Stimulated activated CD4-positive, alpha-beta T cell treated with anti-CD3 and anti-CD28 coated beads, Interleukin-4, amount 100 ng/mL, for 48 hours (primary cell): ENCODE measurements at regions not wholly inside any gene's neighbourhood (a gene's known extent, or its start where the extent isn't known, plus 50 kb on each side); places are given as distances from the start of the nearest gene placed in this dataset.
"Not testable (repeated sequence)": the region's sequence is repeated elsewhere in the genome, so short reads cannot be mapped to it uniquely, and the experiment has no call there.

Source experiments
- DNase-seq, 2 donors: peaks; one replicate each; pipeline ENCODE4 v3.0.0-alpha.2; 2020; ENCODE audit warnings: low read depth in 2 of 2

DNA sequence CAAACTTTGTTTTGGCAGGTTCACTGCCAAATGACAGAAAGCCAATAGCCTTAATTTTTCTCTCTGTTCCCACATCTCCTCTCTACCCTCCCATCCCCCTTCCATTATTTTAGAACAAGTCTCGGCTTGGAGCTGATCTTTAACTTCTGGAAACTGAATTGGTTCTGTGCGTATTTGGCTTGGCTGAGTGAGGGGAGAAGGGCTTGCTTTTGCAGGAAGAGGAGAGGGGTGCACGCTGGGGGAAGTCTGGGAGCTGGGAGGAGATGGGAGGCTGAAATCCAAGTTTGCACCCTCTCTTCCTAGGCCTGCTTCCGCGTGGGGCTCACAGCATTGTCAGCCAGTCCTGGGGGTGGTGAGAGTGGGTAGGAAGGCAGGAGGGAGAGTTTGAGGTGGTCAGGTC, 176.1 kb upstream of the SPRED2 start:
- no peak for DNase-seq

DNA sequence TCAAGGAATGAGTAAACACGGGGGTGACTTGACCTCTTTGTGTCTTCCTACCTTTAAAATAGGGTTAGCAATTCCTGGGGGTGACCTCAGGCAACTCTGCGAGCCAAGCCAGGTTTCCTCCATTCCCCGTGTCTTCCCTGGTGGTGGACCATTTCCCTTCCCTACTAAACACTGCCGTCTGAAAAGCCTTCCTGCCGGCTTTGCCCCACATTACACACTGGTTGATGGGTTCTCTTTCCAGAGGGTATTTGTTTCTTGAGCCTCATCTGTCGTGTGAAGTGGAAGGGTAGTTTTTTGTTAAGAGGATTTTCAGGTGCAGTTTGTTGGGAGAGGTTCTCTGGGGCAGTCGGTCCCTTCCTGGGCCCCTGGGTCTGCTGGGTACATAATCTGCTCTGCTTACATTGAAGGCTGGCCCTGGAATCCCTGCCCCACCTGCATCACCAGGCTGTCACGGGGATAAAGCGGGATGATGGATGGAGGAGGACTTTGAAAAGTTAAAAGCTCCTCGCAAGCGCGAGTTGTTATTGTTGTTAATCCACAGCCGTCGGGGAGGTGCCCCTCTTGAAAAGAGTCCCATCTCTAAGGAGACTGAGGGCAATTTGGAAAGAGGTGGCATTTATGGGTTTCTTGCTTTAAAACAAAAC, 175.4 kb upstream of the SPRED2 start:
- DNase-seq = no peak

DNA sequence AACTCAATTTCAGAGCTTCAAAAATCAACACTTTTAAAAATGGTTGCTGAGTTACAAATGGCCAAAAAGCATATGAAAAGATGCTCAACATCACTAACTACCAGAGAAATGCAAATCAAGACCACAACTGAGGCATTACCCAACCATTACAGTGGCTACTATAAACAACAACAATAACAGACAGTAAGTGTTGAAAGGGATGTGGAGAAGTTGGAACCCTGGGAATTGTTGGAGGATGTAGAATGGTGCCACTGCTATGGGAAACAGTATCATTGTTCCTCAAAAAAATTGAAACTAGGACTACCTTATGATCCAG, 173.3 kb upstream of the SPRED2 start:
- DNase-seq = no peak

DNA sequence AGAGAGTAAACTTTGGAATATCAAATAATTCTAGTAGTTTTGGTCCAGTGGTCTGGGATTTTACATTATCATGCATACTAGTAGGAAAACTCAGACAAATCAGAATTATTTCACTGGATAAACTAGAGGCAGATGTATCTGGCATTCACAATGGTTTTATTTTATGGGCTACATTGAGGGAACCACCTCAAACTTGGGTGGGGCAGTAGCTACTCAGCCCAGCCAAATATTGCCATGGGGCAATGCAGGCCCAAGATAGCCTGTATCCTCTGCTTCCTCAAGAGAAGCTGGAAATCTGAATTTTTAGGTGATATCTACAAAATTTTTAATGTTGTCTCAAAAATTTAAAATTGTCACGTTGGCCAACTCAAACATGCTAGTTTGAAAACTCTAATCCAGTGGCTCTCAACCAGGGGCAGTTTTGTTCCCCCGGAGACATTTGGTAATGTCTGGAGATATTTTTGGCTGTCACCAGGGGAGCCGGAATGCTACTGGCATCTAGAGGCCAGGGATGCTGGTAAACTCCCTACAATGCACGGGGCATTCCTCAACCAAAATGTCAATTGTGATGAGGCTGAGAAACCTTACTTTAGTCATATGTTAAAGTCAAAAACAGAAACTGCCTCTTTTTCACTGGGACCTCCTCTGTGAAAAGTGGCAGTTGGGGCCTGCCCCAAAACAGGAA, 172.8 kb upstream of the SPRED2 start:
- no peak for DNase-seq

DNA sequence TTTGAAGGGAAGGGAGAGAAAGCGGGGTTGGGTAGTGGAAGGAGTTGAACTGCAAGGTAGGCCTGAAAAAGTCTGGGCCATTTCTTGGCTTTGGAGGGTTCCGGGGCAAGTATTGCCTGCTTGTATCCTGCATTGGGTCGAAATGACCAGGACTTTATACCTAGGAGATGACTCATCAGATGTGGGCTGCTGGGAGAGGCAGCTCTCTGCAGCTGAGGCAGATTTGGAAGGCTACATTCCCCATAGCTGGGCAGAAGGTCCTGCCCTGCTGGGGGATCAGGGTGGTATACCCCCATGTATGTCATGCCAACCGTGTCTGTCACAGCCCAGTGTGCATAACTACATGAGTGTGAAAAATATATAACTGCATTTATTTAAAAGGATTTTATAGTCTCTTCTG, 171.8 kb upstream of the SPRED2 start:
- no peak for DNase-seq

DNA sequence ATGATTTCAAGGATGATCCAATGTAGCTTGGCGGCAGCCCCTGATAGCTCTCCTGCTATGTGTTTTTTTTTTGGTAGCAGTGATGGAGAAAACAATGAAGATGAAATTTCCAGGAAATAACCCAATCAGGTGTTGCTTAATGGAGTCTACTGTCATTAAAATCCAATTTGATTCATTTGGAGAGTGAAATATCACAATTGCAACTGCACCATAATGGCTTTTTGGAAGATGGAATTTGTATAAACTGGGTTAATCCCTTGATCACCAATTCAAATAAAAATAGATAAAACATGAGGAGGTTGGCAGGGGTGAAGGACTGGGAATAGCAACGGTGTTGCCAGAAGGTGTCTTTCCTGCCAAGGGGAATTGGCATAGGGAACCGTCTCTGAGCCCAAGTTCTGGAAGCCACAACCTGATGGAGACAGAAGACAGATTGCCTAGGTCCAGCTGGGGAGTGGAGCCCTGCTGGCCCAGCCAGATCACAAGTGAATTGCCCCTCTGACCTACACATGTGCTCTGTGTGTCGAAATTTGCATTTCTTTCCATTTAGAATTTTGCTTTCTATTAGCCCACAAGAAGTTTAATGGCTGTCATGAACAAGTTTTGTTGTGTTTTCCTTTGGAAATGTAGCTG, 170.3 kb upstream of the SPRED2 start:
- no peak for DNase-seq

DNA sequence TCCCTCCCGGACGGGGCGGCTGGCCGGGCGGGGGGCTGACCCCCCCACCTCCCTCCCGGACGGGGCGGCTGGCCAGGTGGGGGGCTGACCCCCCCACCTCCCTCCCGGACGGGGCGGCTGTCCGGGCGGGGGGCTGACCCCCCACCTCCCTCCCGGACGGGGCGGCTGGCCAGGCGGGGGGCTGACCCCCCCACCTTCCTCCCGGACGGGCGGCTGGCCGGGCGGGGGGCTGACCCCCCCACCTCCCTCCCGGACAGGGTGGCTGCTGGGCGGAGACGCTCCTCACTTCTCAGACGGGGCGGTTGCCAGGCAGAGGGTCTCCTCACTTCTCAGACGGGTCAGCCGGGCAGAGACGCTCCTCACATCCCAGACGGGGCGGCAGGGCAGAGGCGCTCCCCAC, 168.5 kb upstream of the SPRED2 start:
- not testable (repeated sequence) for DNase-seq

DNA sequence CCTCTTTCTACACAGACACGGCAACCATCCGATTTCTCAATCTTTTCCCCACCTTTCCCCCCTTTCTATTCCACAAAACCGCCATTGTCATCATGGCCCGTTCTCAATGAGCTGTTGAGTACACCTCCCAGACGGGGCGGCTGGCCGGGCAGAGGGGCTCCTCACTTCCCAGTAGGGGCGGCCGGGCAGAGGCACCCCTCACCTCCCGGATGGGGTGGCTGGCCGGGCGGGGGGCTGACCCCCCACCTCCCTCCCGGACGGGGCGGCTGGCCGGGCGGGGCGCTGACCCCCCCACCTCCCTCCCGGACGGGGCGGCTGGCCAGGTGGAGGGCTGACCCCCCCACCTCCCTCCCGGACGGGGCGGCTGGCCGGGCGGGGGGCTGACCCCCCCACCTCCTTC, 168.0 kb upstream of the SPRED2 start:
- not testable (repeated sequence) for DNase-seq

DNA sequence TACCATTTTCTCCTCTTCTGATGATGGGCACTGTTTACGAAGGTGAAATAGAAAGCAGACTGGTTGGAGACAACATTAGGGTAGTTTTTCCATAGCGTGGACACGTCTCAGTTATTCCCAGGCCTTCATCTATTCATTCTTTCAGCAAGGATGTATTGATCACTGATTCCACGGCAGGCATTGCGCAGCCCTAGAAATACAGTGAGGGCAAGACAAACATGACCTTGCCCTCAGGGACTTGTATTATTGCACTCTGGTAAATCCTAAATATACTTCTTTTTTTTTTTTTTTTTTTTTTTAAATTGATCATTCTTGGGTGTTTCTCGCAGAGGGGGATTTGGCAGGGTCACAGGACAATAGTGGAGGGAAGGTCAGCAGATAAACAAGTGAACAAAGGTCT, 167.3 kb upstream of the SPRED2 start:
- DNase-seq = no peak

DNA sequence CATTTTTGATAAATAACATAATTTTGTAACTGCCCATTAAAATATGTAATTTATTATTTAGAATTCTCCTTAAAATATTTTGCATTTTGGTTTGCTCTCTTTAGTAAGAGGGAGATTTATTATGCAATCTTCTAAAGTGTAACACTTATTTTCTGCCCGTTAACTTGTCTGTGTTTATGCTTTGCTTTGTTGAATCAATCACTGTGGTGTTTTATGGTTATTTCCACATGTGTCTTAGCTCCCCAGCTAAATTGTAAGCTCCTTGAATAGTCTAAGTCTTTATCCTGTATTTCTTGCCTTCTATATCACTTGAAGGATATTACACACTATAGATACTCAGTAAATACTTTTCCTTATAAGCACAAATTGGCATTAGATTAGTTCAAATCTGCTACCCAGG, 166.6 kb upstream of the SPRED2 start:
- no peak for DNase-seq

DNA sequence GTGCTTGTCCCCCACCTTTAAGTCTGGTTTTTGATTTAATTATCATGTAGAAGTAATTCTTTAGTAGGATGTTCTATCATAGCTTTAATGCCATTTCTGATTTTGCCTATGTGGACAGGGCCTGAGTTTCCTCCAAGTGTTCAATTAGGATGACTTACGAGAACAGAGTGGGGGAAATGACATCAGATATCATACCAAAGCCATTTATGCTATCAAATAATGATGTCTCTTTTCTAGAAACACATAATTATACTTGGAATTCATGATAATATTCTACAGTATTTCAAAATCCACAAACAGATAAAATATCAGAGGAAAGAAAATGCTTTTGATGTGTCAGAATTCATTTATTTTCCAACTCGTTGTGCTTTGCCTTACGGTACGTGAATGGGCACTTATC, 165.9 kb upstream of the SPRED2 start:
- DNase-seq = no peak

DNA sequence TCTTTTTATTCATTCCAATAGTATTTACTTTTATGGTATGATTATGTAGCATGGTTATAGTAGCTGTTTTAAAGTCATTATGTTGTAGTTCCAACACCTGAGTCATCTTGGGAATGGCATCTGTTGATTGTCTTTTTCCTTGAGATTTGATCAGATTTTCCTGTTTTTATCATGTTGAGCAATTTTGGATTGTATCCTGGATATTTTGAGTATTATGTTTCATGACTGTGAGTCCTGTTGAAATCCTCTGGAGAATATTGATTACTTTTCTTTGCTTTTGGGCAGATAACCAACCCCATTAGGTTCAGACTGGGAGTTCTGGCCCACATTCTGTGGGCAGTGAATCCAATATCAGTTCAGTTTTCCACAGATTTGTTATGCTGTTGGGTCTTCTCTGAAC, 163.2 kb upstream of the SPRED2 start:
- DNase-seq = no peak

DNA sequence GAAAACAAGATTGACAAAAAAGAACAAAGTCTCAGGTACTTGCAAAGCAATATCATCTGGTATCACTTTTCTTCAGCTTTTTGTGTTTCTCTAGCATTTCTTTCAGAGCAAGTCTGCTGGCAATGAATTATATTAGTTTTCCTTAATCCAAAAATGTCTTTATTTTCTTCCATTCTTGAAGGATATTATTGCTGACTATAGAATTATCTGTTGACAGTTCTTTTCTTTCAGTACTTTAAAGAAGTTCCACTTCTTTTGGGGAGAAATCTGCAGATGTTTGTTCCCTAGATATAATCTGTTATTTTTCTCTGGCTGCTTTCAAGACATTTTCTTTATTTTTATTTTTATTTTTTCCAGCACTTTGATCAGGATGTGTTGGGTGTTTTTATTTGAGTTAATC, 161.8 kb upstream of the SPRED2 start:
- DNase-seq = no peak

DNA sequence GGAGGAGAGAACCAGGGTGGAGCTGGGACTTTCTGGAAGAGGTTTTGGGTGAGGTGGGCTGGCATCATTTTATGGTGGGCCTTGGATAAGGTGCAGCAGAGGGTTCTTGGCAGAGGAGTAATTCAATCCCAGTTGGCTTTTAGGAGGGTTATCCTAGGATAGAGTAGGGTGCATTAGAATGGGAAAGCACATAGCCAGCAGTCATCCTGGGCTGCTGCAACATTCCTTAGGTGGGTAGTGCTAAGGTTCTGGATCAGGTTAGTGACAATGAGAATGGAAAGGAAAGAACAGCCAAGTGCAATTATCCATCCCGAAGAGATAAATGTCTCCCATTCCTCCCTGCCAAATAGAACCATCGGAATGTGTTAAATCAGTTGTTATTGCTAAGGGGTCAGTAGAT, 157.3 kb upstream of the SPRED2 start:
- DNase-seq = no peak

DNA sequence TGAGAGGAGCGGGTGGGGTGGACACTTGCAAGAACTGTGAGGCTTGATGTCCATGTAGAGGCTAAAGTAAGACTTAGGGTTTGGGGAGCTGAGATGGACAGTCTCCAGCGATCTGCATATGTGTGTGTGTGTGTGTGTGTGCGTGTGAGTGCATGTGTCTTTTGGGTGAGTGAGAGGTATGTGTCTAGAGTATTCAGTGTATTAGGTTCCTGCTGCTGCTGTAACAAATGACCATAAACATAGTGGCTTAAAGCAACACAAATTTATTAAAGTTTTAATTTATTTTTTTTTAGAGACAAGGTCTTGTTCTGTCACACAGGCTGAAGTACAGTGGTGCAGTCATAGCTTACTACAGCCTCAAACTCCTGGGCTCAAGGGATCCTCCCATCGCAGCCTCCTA, 155.4 kb upstream of the SPRED2 start:
- DNase-seq = no peak

DNA sequence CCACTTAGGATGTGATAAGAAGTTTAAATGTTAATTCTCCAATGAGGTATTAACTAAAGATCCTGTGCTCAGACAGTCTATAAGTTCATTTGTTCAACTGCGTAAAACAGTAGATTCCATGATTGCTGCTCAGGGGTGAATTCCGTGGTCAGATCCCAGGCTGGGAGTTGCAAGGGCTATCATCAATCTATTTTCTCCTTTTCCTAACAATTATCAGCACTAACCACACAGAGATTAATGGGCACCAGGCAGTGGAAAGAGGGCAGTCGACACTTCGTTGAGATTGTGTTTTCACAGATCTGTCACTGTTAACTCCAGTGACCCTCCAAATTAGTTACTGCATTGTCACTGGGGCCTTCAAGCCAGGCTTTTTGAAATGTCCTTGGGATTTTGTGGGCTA, 154.1 kb upstream of the SPRED2 start:
- no peak for DNase-seq

DNA sequence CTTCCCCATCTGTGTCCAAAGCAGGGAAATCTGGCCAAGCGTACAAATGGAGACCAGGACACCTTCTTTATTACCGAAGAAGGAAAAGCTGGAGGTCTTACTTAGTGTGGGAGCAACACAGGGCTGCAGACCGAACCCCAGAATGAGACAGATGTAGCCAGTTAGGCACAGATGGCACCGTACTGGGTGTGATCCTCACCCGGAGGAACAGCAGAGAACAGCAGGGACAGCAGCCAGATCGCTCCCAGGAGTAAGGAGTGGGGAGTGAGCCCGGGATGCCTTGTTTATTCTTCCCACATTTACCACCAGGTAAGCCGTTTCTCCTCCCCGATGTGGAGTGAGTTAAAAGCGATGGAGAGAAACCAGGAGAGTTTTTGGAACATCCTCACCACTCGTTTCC, 150.7 kb upstream of the SPRED2 start:
- no peak for DNase-seq

DNA sequence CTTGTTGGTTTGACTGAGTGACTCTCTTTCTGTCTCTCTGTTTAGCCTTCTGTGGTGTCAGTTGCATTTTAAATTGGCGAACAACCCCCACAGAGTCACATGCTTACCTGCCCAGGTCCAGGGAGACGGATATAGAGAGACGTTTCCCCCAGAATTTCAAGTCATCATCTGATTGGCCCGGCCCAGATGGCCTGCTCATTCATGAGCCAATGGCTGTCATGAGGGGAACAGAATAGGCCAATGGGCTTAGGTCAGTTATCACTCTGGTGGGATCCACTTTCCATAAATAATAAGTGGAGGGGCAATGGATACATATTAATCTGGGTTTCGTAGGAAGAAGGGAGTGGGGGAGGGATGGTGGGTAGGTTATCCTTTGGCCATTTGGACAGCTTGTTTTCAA, 150.0 kb upstream of the SPRED2 start:
- no peak for DNase-seq

DNA sequence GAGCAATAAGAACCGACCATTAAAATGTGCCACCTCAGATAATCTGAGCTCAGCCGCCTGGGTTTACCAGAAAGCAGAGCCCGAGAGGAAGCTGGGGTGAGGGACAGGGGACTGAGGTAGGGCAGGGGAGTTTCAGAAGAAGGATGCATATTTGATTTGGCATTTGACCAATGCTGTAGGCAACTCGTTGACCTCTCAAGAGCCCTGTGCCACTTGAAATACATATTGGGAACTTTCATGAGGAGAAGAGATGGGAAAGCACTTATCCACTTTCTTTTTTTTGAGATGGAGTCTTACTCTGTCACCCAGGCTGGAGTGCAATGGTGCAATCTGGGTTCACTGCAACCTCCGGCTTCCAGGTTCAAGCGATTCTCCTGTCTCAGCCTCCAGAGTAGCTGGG, 148.4 kb upstream of the SPRED2 start:
- DNase-seq = no peak

DNA sequence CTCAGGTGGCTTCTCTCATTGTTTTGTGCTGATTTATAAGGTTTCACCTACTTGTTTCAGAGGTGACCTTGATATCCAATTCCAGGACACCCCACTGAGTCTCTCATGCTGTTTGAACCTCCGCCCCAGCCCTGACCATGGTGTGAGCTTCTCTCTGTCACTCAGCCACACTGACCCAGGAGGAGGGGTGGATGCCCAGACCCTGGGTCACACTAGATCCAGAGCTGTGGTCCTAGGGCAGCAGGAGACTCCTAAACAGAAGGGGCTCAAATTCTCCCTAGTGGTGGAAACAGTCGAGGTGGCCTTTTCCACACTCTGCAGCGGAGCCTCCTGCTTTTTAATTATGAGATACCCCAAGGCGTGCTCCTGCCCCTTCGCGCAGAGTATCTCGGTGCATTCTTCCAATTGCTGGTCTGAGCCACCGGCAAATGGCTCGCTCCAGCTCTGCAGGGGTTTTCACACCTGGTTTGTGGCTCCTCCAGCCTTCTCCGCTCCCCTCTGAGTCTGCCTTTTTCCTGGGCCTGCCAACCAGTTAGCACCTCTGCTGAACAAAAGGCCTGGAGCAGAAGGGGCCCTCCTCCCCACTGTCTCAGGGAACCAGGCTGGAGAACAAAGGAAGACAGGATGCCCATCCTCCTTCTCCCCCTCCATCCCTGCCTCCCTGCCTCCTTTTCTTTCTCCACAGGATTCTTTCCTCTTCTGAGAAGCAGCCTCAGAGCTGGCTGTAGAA, 147.3 kb upstream of the SPRED2 start:
- DNase-seq = no peak

DNA sequence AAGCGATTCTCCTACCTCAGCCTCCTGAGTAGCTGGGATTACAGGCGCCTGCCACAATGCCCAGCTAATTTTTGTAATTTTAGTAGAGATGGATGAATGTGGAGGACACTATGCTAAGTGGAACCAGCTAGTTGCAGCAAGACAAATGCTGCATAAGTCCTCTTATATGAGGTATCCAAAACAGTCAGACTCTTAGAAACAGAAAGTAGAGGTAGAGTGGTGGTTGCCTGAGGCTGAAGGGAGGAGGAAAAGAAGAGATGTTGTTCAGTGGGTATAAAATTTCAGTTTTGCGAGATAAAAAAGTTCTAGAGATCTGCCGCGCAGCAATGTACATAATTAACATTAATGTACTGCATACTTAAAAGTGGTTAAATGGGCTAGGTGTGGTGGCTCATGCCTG, 145.3 kb upstream of the SPRED2 start:
- no peak for DNase-seq

DNA sequence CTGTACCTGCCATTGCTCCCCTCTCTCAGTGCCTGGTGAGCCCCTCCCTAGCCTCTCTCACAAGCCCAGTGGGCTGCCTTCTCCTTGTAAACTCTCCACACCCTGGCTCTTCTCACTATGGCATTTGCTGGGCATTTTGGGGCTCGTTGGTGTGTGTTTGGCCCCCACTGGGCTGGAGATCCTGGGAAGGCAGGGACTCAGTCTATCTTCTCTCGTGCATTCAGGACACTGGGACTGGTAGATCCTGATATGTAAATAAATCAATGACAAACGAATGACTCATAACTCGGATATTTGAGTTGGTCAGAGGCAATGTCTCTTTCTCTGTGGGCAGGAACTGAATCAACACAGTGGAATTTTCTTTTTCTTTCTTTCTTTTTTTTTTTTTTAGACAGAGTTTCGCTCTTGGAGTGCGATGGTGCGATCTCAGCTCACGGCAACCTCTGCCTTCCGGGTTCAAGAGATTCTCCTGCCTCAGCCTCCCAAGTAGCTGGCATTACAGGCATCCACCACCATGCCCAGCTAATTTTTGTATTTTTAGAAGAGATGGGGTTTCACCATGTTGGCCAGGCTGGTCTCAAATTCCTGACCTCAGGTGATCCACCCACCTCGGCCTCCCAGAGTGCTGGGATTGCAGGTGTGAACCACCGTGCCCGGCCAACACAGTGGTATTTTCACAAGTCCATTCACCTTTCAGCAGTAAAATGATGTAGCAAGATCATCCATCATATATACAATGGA, 144.6 kb upstream of the SPRED2 start:
- no peak for DNase-seq
